GM18867 (cell line): ENCODE measurements at regions not wholly inside any gene's neighbourhood (a gene's known extent, or its start where the extent isn't known, plus 50 kb on each side); places are given as distances from the start of the nearest gene placed in this dataset.
"Not testable (repeated sequence)": the region's sequence is repeated elsewhere in the genome, so short reads cannot be mapped to it uniquely, and the experiment has no call there.

Experiments used
- ATAC-seq: cut with Tn5 transposase; IDR thresholded peaks from one replicate; pipeline ENCODE4 v1.9.1; 2021; ENCODE audit warnings: mild to moderate bottlenecking, moderate library complexity; ENCODE audit not compliant: unreplicated experiment

DNA sequence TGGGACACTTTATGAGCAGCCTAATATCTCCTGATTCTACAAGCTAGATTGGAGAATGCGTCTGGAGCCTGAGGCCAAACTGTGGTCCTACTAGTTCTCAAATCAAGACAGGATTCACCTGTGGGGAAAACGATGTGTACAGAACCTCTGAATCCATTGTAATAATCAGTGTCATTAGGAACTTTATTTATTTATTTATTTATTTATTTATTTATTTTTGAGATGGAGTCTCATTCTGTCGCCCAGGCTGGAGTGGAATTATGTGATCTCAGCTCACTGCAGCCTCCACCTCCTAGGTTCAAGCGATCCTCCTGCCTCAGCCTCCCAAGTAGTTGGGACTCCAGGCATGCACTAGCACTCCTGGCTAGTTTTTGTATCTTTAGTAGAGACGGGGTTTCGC is 52.6 kb upstream of the KIF26B start:
- not testable (repeated sequence) for ATAC-seq

DNA sequence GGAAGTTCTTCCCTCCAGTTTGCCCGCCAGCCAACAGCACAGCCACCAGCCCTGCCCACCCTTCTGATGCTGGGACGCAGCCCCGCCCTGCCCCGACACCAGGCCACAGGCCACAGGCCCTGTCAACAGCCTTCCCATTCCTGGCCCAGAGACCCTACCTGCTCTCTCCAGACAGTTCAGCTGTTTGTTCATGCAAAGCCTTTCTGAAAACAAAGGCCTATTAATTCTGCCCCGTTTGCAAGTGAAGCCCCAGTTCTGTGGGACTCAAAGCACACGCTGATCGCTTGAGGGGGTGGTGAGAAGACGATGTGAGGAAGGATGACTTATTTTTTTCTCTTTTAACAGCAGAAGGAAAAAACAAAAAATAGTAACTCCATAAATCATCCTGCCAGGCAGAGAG is 55.4 kb upstream of the KIF26B start:
- no peak for ATAC-seq

GRCh38 chr1:245098924-245099323 is 55.9 kb upstream of the KIF26B start:
- no peak for ATAC-seq

- no peak for ATAC-seq
These were observed 58.3 kb upstream of the KIF26B start for GRCh38 chr1:245096311-245097066.

DNA sequence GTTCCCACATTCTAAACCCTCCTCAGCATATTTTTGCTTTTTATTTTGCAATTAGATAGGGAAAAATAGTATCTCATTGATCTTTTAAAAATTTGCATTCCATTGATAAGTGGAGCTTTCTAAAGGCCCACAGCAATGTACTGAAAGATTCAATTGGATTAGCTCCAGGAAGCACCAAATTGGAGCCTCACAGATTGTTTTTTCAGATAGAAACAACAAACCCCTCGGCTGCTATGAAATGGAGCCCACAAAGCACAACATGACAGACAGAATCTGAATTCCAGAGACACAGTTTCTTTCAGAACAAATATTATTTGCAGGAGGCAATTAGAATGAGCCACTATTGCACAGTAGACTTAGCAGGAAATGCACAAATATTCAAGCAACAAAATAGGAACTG is 58.9 kb upstream of the KIF26B start:
- ATAC-seq: no peak

DNA sequence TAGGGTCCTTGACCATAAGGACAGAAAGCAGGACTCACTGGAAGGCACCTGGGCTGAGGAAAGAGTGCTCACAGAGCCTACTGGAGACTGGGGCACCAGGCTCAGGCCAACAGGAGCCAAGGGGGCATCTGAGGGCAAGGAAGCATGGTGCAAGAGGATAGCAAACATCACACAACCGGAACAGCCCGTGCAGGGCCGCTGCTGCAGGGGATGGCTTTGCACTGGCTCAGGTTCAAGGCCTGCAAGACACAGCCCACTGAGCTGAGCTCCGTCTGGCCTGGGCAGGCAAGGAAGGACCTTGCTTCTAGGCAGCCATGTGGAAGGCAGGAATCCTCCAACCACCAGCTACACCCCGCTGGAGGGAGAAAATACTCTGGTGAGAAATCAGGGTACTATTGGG is 59.8 kb upstream of the KIF26B start:
- ATAC-seq: no peak

- ATAC-seq: no peak
These were observed 60.7 kb upstream of the KIF26B start for GRCh38 chr1:245094092-245094491.

- no peak for ATAC-seq
These were observed 62.2 kb upstream of the KIF26B start for GRCh38 chr1:245092638-245092976.

- no peak for ATAC-seq
These were observed 62.8 kb upstream of the KIF26B start for GRCh38 chr1:245091818-245092637.

DNA sequence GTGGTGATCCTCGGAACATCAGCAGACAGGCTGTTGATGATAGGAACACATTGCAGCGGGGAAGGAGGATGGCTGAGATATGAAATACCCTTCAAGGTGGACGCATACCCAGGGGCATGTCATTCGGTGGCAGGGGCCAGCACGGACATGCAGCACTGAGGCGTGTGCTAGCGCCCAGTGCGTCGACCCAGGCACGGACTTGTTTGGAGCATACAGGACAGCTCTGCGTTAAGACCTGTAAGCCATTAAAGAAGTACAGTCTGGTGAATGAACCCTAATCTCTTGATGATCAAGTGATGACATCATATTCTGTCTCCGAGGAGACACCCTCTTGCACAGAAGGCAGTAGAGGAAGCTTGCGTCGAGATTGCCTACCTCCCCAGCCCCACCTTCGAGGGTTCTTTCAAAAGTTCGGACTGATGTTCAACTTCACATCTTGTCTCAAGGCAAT is 63.6 kb upstream of the KIF26B start:
- ATAC-seq: no peak

GRCh38 chr1:245090491-245091090 is 64.2 kb upstream of the KIF26B start:
- no peak for ATAC-seq

GRCh38 chr1:245087723-245088122 is 67.1 kb upstream of the KIF26B start:
- no peak for ATAC-seq

DNA sequence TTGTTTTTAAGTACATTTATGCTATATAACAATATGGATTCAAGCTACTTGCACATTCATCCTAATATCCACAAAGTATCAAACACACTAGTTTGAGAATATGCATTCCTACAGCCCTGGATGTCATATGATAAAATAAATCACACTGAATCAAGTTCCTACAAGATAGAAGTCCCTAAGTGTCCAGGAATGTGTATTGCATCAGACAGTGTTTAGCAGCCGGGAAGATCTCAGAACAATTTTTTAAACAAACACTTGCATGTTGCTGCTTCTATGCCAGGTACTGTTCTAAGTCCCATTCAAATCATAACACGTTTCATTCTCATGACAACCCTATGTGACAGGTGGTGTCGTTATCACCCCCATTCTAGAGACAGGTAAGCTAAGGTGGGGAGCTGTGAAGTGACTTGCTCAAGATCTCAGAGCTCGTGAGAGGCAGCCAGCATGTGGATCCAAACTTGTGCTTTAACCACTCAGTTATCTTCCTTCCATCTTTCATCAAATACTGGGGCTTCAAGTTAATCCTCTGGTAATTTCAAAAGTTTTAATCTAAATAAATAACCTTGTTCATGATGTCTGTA is 68.3 kb upstream of the KIF26B start:
- ATAC-seq: no peak

DNA sequence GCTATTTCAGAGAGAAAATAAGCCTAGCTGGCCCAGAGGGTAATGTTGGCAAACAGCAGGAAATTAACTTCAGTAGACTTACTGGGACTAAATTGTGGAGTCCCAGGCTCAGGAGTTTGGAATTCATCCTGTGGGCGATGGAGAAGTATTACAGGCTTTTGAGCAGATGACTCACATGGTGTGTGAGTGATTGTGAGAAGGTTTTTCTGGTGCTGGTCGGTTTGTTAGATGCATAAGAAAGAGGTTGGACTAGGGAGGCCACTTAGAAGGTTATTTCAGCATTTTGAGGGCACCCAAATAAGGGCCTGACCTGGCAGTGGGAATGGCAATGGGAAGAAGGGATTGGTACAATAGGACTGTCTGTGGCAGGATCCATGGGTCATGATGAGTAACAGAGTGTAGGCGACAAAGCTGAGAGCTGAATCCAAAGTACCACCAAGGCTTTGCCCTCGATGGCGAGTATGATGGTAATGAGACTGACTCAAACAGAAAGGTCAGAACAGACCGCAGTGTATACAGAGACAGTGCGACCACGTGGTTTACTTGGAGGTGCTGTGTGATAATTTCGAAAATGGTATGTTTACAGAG is 69.2 kb upstream of the KIF26B start:
- peak; percentile 96 for ATAC-seq

- no peak for ATAC-seq
These were observed 70.2 kb upstream of the KIF26B start for GRCh38 chr1:245084551-245084950.

DNA sequence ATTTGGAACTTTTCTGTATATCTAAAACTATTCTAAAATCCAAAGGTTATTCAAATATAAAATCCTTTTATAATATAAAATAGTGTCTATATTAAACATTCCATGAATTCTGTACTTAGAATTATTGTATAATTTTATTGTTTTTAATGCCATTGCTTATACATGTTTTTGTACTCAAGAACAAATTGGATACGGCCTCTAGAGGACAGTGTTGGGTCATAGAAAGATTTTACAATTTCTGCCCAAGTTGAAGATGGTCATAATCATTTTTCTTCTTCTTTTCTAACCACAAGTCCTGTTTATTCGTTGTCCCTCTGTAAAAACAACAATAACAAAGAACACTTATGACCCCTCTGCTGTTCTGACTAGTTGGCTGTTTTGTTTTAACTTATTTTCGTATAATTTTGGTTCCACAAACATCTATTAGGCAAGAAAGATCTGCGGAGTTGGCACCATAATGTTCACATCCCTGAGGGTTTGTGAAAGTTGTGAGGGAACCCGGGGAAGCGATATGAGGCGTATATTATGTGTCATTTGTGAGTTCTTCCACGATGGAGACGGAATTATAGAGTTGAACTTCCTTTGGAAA is 75.7 kb upstream of the KIF26B start:
- ATAC-seq: no peak

DNA sequence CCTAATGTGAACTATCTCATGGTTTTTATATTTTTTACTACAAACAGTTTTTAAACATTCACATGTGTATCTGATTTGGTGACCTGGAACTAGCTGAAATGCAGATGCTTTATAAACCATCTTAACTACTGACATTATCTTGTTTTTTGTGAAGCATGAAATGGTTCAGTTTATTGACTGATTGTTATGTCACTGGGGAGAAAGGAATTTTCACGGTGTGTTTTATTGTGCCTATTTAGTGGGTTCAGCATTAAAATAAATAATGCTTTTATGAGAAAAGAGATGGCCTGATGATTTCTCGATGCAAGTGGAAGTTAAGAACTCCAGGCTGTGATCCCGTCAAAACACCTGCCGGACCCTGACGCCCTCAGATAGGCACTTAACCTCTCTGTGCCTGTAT is 79.9 kb upstream of the KIF26B start:
- no peak for ATAC-seq

DNA sequence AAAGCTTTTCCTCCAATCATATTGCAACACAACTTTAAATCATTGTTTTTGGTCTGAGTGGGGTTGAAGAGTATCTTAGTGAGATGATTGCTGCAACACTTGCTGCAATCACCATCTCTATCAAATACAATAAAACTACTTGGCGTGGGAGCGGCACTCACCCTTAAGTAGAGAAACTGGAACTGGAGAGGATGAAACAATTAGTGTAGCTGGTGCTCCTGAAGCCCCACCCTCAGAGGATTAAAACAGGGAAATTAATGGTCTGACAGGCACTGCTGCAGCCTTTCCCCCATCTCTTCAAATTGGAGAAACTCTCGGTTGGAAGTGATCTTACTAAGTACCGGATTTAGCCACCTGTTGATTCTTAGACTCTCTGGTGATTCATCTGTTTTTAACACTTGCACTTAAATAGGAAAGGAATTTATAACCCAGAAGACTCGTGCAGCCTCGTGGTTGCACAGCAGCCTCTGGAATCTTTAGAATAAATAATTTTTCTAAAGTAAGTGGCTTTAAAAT is 80.5 kb upstream of the KIF26B start:
- ATAC-seq: no peak

GRCh38 chr1:245070836-245071615 is 83.8 kb upstream of the KIF26B start:
- no peak for ATAC-seq

DNA sequence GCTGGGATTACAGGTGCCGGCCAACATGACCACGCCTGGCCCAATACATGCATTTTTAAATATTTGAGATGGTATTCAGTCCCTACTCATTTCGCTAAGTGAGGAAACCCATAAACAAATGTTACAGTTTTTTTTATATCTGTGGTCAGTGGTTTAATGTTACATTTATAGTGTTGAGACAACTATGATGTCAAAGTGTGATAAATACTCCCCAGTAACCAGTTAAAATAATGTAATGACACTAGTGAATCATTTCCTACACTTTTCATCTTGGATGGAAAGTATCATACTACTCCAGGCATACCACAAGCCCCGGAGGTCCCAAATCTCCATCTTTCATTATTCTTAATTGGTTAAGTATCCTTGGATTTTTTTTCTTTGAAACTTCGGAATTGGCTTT is 87.5 kb upstream of the KIF26B start:
- ATAC-seq: no peak
